ENCODE measurements at regions not wholly inside any gene's neighbourhood (a gene's known extent, or its start where the extent isn't known, plus 50 kb on each side); places are given as distances from the start of the nearest gene placed in this dataset.

DNA sequence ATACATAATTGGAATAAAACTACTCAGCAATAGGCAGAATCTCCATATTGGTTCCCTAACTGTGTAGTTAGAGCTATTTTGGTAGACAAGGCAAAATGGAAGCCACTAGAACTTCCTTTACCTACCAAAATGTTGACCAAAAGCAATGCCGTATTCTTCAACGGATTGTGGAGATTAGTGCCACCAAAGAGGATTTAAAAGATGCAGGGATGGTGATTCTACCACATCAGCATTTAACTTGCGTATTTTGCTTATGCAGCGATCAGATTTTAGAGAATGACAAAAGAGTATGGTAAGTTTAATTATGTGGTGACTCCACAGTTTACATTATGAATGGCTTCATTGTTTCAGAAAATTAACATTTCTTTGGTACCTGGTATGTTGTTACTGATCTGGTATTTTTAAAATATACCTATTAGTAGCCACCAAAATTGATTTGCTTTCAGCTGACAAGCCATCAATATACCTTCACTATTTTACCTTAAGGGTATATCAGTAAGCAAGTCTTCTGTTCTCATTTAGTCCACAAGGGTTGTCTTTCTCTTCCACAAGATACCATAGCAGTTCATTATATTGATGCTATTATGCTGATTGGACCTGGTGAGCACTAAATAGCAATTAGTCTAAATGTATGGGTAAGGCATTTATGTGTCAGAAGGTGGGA lies 1910.7 kb upstream of the PRR20A start:
- DNase-seq (ENCODE audit: insufficient read length, low spot score, missing footprints), result no peak
- Histone ChIP-seq H3K27ac (ENCODE audit: low read depth, low read length) (no peak overlapping the region), H3K4me3 (ENCODE audit: insufficient read depth, low read length) (no peak overlapping the region), H3K79me2 (ENCODE audit: insufficient read depth, low read length) (no peaks in the 10 kb centered on the region), H3K9me3 (ENCODE audit: low read depth, low read length) (peaks cover 4% of the 10 kb centered on the region), H4K20me1 (ENCODE audit: insufficient read depth, low read length) (no peaks in the 10 kb centered on the region), H3K4me1 (ENCODE audit: insufficient read depth, low read length) (no peaks in the 10 kb centered on the region), H3K27me3 (ENCODE audit: insufficient read depth, low read length) (no peaks in the 10 kb centered on the region), H2AFZ (ENCODE audit: low read length) (no peak overlapping the region), H3K36me3 (ENCODE audit: insufficient read depth, low read length) (no peaks in the 10 kb centered on the region), H3K4me2 (ENCODE audit: insufficient read depth, low read length) (no peak overlapping the region)
- no peak for TF ChIP-seq CTCF (IDR thresholded peaks at IDR 0.05; ENCODE audit: extremely low read depth, low read depth, low read length)

DNA sequence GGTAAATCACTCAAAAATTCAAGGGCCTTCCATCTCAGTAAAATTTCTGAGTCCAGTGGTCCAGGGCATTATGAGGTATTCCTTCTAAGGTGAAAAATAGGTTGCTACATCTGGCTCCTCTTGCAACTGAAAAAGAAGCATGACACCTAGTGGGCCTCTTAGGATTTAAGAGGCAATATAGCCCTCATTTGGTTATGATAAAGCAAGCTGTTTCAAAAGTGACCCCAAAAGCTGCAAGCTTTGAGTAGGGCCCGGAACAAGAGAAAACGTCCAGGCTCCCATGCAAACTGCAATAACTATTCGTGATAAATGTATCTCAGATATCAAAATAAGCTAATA lies 1910.2 kb upstream of the PRR20A start:
- Histone ChIP-seq H3K27ac (ENCODE audit: low read depth, low read length) (no peak overlapping the region), H4K20me1 (ENCODE audit: insufficient read depth, low read length) (no peaks in the 10 kb centered on the region), H3K79me2 (ENCODE audit: insufficient read depth, low read length) (no peaks in the 10 kb centered on the region), H2AFZ (ENCODE audit: low read length) (no peak overlapping the region), H3K36me3 (ENCODE audit: insufficient read depth, low read length) (no peaks in the 10 kb centered on the region), H3K4me2 (ENCODE audit: insufficient read depth, low read length) (no peak overlapping the region), H3K4me1 (ENCODE audit: insufficient read depth, low read length) (no peaks in the 10 kb centered on the region), H3K27me3 (ENCODE audit: insufficient read depth, low read length) (no peaks in the 10 kb centered on the region), H3K9me3 (ENCODE audit: low read depth, low read length) (peaks cover 4% of the 10 kb centered on the region), H3K4me3 (ENCODE audit: insufficient read depth, low read length) (no peak overlapping the region)
- DNase-seq (ENCODE audit: insufficient read length, low spot score, missing footprints), result no peak
- no peak for TF ChIP-seq CTCF (IDR thresholded peaks at IDR 0.05; ENCODE audit: extremely low read depth, low read depth, low read length)

DNA sequence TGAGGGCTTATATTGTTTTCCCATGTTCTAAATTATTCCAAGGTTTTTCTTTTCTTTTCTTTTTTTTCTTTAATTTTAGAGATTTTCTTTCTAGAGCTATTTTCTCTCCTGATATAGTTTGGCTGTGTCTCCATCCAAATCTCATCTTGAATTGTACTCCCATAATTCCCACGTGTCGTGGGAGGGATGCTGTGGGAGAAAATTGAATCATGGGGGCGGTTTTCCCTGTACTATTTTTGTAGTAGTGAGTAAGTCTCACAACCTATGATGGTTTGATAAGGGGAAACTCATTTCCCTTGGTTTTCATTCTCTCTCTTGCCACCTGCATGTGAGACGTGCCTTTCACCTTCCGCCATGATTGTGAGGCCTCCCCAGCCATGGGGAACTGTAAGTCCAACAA lies 1906.4 kb upstream of the PRR20A start:
- no peaks in the 10 kb centered on the region for H3K27me3 ChIP-seq (ENCODE audit: insufficient read depth, low read length)
- DNase-seq (ENCODE audit: insufficient read length, low spot score, missing footprints), result no peak
- H3K79me2 ChIP-seq (ENCODE audit: insufficient read depth, low read length), result no peaks in the 10 kb centered on the region
- peaks cover 6% of the 10 kb centered on the region for H3K9me3 ChIP-seq (ENCODE audit: low read depth, low read length)
- no peak overlapping the region for H2AFZ ChIP-seq (ENCODE audit: low read length)
- no peak overlapping the region for H3K27ac ChIP-seq (ENCODE audit: low read depth, low read length)
- no peak for TF ChIP-seq CTCF (IDR thresholded peaks at IDR 0.05; ENCODE audit: extremely low read depth, low read depth, low read length)
- H3K4me2 ChIP-seq (ENCODE audit: insufficient read depth, low read length), result no peak overlapping the region
- no peaks in the 10 kb centered on the region for H3K36me3 ChIP-seq (ENCODE audit: insufficient read depth, low read length)
- no peak overlapping the region for H3K4me3 ChIP-seq (ENCODE audit: insufficient read depth, low read length)
- no peaks in the 10 kb centered on the region for H4K20me1 ChIP-seq (ENCODE audit: insufficient read depth, low read length)
- H3K4me1 ChIP-seq (ENCODE audit: insufficient read depth, low read length), result no peaks in the 10 kb centered on the region

- H3K27me3 ChIP-seq (ENCODE audit: insufficient read depth, low read length), result no peaks in the 10 kb centered on the region
These were observed 1895.6 kb upstream of the PRR20A start for GRCh38 chr13:55245005-55245644.

More at GRCh38 chr13:55245005-55245644, 1895.6 kb upstream of the PRR20A start:
- TF ChIP-seq CTCF (IDR thresholded peaks at IDR 0.05; ENCODE audit: extremely low read depth, low read depth, low read length), result no peak
- Histone ChIP-seq H3K27ac (ENCODE audit: low read depth, low read length) (no peak overlapping the region), H3K4me3 (ENCODE audit: insufficient read depth, low read length) (no peak overlapping the region), H3K36me3 (ENCODE audit: insufficient read depth, low read length) (no peaks in the 10 kb centered on the region), H3K4me1 (ENCODE audit: insufficient read depth, low read length) (no peaks in the 10 kb centered on the region), H2AFZ (ENCODE audit: low read length) (no peak overlapping the region), H3K4me2 (ENCODE audit: insufficient read depth, low read length) (no peak overlapping the region), H4K20me1 (ENCODE audit: insufficient read depth, low read length) (no peaks in the 10 kb centered on the region), H3K79me2 (ENCODE audit: insufficient read depth, low read length) (no peaks in the 10 kb centered on the region), H3K9me3 (ENCODE audit: low read depth, low read length) (peaks cover 5% of the 10 kb centered on the region)
- DNase-seq (ENCODE audit: insufficient read length, low spot score, missing footprints), result no peak

Measured in osteoblast (primary cell).